Panc1 (cell line): ENCODE measurements at regions not wholly inside any gene's neighbourhood (a gene's known extent, or its start where the extent isn't known, plus 50 kb on each side); places are given as distances from the start of the nearest gene placed in this dataset.

Experiments used
- POLR2AphosphoS5 ChIP-seq: IDR thresholded peaks from 2 replicates; pipeline ENCODE4 v1.6.1; 2012; ENCODE audit warnings: mild to moderate bottlenecking, low read depth, low read length, moderate library complexity
- TF ChIP-seq, protein P1 (sequence below): fragments of 450-650 bp; IDR thresholded peaks from 2 replicates; pipeline ENCODE4 v1.5.1; 2017; ENCODE audit warnings: mild to moderate bottlenecking

DNA sequence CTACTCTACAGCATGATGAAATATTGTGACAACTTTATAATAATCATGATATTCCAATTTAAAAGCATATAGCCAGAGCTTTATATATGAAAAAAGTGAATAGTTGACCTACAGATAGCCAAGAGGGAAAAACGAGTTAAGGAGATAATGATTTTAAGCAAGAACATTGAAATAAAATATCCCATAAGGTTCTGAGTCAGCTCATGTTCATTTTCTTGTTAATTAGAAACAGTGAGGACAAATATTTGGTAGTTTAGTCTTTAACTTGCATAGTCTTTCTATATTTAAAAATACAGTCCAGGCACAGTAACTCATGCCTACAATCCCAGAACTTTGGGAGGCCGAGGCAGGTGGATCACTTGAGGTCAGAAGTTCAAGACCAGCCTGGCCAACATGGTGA lies 55.8 kb upstream of the CDH6 start:
- TF ChIP-seq, protein P1, sequence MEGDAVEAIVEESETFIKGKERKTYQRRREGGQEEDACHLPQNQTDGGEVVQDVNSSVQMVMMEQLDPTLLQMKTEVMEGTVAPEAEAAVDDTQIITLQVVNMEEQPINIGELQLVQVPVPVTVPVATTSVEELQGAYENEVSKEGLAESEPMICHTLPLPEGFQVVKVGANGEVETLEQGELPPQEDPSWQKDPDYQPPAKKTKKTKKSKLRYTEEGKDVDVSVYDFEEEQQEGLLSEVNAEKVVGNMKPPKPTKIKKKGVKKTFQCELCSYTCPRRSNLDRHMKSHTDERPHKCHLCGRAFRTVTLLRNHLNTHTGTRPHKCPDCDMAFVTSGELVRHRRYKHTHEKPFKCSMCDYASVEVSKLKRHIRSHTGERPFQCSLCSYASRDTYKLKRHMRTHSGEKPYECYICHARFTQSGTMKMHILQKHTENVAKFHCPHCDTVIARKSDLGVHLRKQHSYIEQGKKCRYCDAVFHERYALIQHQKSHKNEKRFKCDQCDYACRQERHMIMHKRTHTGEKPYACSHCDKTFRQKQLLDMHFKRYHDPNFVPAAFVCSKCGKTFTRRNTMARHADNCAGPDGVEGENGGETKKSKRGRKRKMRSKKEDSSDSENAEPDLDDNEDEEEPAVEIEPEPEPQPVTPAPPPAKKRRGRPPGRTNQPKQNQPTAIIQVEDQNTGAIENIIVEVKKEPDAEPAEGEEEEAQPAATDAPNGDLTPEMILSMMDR, result no peak
- no peak for TF ChIP-seq POLR2AphosphoS5
